HG03442 (cell line): ENCODE measurements at regions not wholly inside any gene's neighbourhood (a gene's known extent, or its start where the extent isn't known, plus 50 kb on each side); places are given as distances from the start of the nearest gene placed in this dataset.

Experiments used
- ATAC-seq: cut with Tn5 transposase; IDR thresholded peaks from one replicate; pipeline ENCODE4 v1.9.1; 2021; ENCODE audit warnings: mild to moderate bottlenecking, moderate library complexity; ENCODE audit not compliant: unreplicated experiment

GRCh38 chr10:33402220-33403073, 68.0 kb upstream of the NRP1 start:
- no peak for ATAC-seq

- no peak for ATAC-seq
These were observed 66.8 kb upstream of the NRP1 start for GRCh38 chr10:33401300-33401699.

- no peak for ATAC-seq
These were observed 64.3 kb upstream of the NRP1 start for GRCh38 chr10:33398796-33399195.

- ATAC-seq: no peak
These were observed 62.5 kb upstream of the NRP1 start for GRCh38 chr10:33396938-33397337.

GRCh38 chr10:33396279-33396678, 61.8 kb upstream of the NRP1 start:
- ATAC-seq: no peak

- no peak for ATAC-seq
These were observed 60.7 kb upstream of the NRP1 start for GRCh38 chr10:33395201-33395600.

GRCh38 chr10:33392706-33393105, 58.2 kb upstream of the NRP1 start:
- ATAC-seq: no peak

- no peak for ATAC-seq
These were observed 57.4 kb upstream of the NRP1 start for GRCh38 chr10:33391611-33392465.

- ATAC-seq: no peak
These were observed 55.6 kb upstream of the NRP1 start for GRCh38 chr10:33390046-33390445.

GRCh38 chr10:33388785-33389184, 54.3 kb upstream of the NRP1 start:
- ATAC-seq: no peak

- no peak for ATAC-seq
These were observed 53.9 kb upstream of the NRP1 start for GRCh38 chr10:33388382-33388781.

- ATAC-seq: no peak
These were observed 53.3 kb upstream of the NRP1 start for GRCh38 chr10:33387720-33388119.

- ATAC-seq: no peak
These were observed 52.5 kb upstream of the NRP1 start for GRCh38 chr10:33386926-33387325.

- ATAC-seq: no peak
These were observed 51.2 kb upstream of the NRP1 start for GRCh38 chr10:33385686-33386085.

- ATAC-seq: no peak
These were observed 50.5 kb upstream of the NRP1 start for GRCh38 chr10:33385015-33385414.
